ENCODE measurements at regions not wholly inside any gene's neighbourhood (a gene's known extent, or its start where the extent isn't known, plus 50 kb on each side); places are given as distances from the start of the nearest gene placed in this dataset.

DNA sequence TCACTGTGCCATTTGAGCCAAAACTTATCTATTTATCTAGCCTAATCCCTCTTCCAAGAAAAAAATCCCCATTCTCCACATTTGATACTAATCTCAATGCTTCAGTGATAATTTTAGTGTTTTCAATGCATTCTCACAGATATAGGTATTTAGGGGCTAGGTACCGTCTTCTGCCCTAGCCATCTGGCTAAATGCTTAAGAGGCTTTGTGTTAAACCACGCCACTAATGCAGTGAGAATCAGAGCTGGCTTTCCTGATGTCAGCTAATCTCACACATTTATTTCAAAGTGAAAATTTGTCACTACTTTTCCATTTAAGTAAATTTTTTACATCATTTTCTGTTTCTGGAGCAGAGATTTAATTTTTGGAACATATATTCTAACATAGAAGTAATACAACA, 479.7 kb downstream of the MAN2A1 start:
- no peak overlapping the region for H3K4me3 ChIP-seq (ENCODE audit: low read length)
- DNase-seq (ENCODE audit: low read depth, low spot score): no peak

DNA sequence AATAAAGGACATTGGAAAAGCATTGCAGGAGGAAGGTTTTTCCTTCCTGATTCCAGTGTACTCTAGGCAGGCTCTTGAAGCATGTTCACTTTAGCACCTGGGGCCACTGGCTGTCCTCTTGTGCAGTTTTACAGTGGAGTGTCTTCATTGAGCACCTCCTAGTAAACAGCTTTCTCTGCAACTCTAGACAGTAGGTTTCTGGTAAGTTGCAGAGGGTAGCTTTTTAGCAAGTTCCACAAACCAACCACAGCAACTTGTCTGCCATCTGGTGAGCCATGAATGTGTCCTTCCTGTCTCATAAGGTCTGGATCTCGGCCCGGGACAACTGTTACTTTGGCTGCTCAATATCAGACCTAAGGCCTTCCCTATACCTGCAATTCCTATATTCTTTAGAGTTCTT, 488.0 kb downstream of the MAN2A1 start:
- no peak overlapping the region for H3K4me3 ChIP-seq (ENCODE audit: low read length)
- no peak for DNase-seq (ENCODE audit: low read depth, low spot score)

DNA sequence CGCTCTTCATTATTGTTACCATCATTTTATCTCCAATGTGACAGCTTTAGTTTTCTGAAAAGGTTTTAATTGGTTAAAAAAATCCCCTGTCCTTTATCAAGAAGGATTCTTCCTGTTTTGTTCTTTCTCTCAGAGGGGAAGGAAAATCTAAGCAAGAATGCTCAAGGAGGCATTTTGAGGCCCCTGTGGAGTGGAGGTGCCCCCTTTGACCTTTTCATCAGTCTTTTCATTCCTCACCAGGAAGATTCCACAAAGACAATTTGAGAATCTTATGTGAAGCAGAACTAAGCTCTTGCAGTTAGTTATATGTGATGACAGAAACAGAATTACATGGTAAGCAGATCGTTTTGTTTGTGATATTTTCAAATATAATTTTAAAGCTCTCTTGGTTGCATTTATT, 489.6 kb downstream of the MAN2A1 start:
- DNase-seq (ENCODE audit: low read depth, low spot score): no peak

DNA sequence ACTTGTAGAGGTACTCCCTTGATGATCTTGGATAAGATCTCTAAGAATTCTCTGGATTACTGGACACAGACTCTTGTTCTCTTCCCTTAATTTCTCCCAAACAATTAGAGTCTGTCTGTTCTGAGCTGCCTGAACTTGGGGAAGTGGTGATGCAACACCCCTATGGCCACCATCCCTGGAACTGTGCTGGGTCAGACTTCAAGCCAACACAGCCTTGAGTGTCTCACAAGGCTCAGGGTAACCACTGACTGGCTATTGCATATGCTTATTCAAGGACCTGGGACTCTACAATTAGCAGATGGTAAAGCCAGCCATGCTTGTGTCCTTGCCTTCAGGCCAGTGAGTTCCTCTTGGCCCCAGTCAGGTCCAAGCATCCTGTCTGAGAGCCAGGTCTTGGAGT, 504.5 kb downstream of the MAN2A1 start:
- no peak overlapping the region for H3K4me3 ChIP-seq (ENCODE audit: low read length)
- no peak for DNase-seq (ENCODE audit: low read depth, low spot score)

More for the DNA sequence above, 489.6 kb downstream of the MAN2A1 start:
- H3K4me3 ChIP-seq (ENCODE audit: low read length): no peak overlapping the region

DNA sequence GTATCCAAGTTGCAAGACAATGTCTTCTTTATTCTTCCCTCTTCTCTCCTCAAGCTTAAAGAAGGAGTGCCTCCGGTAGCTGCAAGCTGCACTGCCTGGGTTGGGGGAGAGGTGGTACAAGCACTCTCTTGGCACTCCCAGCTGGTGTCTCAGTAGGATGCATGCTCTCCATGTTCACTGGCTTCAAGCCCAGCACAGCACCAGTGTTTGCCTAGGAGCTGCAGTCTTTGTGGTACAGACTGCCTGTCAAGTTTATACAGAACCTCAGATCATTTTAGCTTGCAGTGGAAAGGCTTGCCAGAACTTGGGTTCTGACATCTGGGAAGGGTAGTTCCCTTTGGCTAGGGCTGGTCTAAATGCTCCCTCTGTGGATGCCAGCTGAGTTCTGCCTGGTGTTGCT, 505.6 kb downstream of the MAN2A1 start:
- no peak for DNase-seq (ENCODE audit: low read depth, low spot score)

DNA sequence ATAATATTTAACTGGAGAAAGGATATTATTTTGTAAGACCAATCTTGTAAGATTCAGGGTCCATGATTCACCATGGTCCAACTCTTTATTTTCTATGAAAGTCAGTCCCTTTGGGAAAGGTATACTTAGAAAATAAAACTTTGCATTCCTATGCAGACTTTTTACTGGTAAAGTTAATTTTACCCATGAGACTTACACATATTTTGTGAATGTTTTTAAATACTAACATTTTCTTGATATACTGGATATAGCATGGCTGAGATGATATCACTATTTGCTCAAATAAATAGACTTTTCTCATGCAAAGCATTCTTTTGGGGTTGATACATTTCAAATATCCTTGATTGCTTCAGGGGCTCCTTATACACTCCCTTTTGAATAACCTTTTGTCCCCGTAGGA, 512.1 kb downstream of the MAN2A1 start:
- no peak for DNase-seq (ENCODE audit: low read depth, low spot score)
- H3K4me3 ChIP-seq (ENCODE audit: low read length): no peak overlapping the region

More for the DNA sequence above, 505.6 kb downstream of the MAN2A1 start:
- no peak overlapping the region for H3K4me3 ChIP-seq (ENCODE audit: low read length)

DNA sequence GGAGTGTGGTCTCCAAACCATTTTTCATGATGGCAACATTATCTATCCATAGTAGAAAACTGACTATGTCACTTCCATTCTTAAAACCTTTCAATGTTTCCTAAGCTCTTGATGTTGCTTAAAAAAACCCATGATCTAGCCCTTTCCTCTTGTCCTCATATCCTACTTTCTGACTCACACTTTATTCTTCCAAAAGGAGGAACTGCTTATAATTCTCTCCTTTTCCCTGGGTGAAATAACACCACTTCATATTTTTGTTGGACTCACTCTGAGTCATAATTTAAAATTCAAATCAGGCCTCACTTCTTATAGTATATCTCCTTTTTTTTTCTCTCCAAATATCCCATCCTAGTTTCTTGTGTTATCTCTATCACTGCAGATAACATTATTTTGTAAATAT, 513.9 kb downstream of the MAN2A1 start:
- no peak for DNase-seq (ENCODE audit: low read depth, low spot score)
- no peak overlapping the region for H3K4me3 ChIP-seq (ENCODE audit: low read length)

DNA sequence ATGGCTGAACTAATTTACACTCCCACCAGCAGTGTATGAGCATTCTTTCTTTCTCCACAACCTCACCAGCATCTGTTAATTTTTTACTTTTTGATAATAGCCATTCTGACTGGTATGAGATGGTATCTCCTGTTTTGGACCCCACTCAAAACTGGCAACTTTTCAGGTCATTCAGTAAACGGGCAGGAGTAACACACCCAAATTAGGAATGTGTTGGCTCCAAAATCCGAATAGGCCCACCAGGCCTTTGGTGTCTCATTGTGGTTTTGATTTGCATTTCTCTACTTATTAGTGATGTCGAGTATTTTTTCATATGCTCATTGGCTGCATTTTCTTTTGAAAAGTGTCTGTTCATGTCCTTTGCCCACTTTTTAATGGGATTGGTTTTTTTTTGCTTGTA, 517.1 kb downstream of the TMEM232 start:
- DNase-seq (ENCODE audit: low read depth, low spot score): no peak
- H3K4me3 ChIP-seq (ENCODE audit: low read length): no peak overlapping the region

DNA sequence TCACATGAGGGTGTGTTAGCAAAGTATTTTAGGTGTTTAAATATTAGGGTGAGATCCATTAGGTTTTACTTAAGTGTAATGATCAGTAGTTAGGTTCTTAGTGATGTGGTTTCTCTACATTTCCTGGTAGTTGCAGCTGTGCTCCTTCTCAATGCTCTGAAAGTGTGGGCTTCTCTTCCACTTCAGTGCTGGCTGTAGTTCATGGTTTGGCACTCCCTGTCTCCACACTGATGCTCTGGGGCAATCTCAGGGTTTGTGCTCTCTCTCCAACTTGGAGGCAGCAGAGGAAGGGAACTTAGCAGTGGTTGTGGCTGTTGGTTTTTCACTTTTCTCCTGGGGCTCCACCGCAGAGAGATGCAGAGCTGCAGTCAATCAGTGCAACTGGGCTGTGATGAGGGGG, 507.5 kb downstream of the TMEM232 start:
- no peak overlapping the region for H3K4me3 ChIP-seq (ENCODE audit: low read length)
- peak; percentile 27 for DNase-seq (ENCODE audit: low read depth, low spot score)

DNA sequence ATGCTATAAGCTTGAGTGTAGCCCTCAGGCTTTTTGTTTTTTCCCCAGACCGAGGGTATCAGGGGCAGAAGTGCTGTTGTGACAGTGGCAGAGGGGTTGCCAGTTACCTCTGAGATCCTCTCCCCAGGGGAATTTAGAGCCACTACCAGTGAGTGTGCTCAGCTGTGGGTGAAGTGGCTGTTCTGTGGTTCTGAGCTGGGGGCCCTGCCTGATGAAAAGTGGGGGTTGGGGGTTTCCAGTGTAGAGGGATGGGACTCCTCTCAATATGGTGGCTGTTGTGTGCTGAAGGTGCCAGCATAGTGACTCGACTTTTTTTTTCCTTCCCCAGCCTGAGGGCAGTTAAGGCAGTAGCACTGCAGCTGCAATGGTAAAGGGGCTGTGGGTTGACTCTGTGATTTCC, 506.7 kb downstream of the TMEM232 start:
- DNase-seq (ENCODE audit: low read depth, low spot score): peak; percentile 4
- no peak overlapping the region for H3K4me3 ChIP-seq (ENCODE audit: low read length)

DNA sequence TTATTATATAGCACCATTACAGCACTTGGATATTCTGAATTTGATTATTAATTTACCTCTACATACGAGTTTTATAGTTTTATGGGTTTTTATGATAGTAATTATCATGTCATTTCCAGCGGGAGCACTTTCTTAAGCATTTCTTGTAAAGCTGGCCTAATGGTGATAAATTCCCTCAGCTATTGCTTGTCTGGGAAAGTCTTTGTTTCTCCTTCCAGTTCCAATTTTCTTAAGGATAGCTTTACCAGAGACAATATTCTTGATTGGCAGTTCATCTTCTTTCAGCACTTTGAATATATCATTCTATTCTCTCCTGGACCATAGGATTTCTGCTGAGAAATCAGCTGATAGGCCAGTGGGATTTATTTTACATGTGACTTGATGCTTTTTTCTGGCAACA, 505.4 kb downstream of the TMEM232 start:
- no peak overlapping the region for H3K4me3 ChIP-seq (ENCODE audit: low read length)
- DNase-seq (ENCODE audit: low read depth, low spot score): no peak

DNA sequence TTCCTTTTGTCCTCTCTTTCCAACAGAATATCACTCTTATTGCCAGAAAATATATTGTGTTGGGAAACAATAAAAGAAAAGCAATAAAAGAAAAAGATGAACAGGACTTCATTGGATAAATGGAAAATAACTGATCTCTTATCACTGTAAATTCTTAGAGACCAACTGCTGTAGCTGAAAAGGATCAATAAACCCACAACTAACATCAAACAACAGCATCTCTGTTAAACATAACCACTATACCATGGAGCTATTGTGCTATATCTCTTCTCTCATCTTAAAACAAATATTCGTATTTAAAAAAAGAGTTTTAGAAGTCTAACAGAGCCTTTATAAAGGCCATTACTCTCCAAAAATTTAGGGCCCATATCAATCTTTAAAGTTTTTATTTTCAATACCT, 502.4 kb downstream of the TMEM232 start:
- peak; percentile 7 for DNase-seq (ENCODE audit: low read depth, low spot score)

DNA sequence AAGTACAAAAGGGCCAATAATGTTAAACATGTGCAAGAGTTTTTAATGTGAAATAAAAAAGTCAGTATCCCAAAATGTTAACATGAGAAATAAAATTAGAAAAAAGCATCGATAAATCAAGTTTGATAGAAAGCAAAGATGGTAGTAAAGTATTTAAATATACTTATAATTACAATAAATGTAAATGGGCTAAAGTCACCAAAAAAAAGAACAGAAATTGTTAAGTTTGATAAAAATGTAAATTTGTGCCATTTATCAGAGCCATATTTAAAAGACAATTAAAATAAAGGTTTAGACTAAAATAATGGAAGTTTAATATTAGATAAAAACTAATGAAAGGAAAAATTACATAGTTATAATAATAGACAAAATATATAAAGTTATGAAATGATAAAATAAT, 500.5 kb downstream of the TMEM232 start:
- H3K4me3 ChIP-seq (ENCODE audit: low read length): no peak overlapping the region
- no peak for DNase-seq (ENCODE audit: low read depth, low spot score)

More for the DNA sequence above, 502.4 kb downstream of the TMEM232 start:
- H3K4me3 ChIP-seq (ENCODE audit: low read length): no peak overlapping the region

DNA sequence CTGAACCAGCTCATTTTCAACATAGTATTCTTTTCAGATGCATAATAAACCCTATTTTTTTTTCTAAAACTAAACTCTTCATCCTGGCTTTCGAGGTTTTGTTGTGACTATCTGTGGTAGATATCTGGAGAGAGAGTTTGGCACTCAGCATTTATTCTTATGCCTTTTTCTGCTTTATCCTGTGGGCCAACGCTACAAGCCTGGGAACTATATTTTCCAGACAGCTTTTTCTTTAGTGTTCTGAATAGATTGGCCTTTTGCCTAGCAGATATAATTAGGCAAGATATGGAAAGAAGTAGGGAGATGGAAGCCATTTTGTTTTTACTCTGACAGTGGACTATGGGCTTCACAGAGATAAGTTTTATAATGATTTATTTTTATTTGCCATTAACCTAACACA, 486.7 kb downstream of the TMEM232 start:
- no peak overlapping the region for H3K4me3 ChIP-seq (ENCODE audit: low read length)
- DNase-seq (ENCODE audit: low read depth, low spot score): no peak

DNA sequence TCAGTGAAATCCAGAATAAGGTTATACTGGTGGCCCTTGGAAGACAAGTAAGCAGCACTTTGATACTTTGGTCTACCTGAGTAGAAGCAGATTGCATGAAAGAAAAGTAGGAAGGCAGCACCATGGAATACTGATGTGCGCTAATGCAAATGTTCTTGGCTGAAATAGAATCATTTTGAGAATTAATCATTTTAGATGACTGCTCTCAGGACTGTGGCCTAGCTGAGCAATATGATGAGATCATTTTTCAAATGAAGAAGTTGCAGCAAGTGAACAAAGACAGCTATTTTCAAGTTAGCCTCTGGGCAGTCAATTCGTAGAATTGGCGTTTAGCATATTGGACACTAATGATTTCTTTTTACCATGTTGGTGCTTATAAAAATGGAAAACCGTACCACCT, 483.5 kb downstream of the TMEM232 start:
- no peak for DNase-seq (ENCODE audit: low read depth, low spot score)
- no peak overlapping the region for H3K4me3 ChIP-seq (ENCODE audit: low read length)

DNA sequence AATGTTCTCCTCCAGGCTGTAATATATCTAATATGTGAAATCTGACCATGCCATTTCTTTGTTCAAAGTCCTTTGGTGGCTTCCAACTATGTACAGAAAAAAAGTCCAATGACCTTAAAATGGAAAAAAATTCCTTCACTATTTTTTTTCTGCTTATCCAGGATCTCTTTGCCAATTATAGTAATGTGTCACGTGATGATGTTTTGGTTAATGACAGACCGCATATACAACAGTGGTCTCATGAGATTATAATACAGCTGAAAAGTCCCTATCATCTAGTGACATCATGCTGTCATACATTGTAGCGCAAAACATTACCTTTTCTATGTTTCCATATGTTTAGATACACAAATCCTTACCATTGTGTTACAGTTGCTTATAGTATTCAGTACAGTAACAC, 477.6 kb downstream of the TMEM232 start:
- DNase-seq (ENCODE audit: low read depth, low spot score): no peak
- no peak overlapping the region for H3K4me3 ChIP-seq (ENCODE audit: low read length)

DNA sequence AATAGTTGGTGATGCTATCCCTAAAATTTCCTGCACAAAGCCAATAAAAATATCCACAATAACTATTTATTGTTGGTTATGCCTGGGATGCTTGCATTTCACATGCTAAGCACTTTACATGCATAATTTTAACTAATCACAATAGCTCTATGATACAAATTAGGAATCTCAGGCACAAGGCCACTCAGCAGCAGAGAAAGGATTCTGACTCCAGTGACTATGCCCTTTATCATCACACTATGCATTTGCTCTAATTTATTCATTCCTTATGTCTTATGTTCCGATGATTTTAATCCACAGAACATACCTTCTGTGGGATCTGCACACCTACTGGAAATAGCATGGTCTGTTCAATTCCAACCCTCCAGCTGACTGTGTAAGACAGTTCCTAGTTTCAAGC, 476.1 kb downstream of the TMEM232 start:
- no peak overlapping the region for H3K4me3 ChIP-seq (ENCODE audit: low read length)
- no peak for DNase-seq (ENCODE audit: low read depth, low spot score)

DNA sequence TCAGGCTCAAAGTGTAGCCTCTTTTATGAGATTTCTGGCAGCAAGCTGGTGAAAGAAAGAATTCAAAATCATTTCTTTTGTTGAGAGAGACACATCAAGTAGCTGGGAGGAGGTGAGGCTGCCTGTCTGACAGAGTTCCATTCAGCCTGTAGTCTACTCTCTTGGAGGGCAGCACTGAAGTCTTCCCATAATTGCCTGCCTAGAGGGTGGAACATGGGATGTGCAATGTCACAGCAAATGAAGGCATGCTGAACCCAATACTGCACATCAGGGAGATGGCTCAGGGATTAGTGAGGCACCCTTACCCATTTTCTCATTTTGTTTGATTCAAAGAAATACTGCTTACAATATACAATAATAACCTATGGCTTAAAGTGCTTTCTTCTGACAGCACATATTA, 475.7 kb downstream of the TMEM232 start:
- no peak for DNase-seq (ENCODE audit: low read depth, low spot score)
- no peak overlapping the region for H3K4me3 ChIP-seq (ENCODE audit: low read length)

DNA sequence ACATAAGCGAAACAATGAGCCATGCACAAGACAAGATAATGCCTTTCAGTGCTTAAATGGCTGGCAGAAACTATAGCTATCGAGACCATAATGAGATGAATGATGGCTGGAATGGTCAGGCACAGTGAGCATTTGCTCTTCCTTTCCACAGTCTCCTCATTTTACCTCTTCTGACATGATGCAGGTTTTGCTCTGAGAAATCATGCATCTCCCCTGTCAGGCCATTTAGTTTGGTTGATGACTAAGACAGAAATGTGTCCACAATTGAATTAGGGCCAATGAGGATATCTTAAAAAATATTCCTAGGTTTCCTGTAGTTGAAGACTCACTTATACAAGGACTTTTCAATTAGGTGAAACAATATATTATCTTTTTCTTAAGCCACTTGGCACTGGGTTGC, 475.1 kb downstream of the TMEM232 start:
- H3K4me3 ChIP-seq (ENCODE audit: low read length): no peak overlapping the region
- no peak for DNase-seq (ENCODE audit: low read depth, low spot score)

DNA sequence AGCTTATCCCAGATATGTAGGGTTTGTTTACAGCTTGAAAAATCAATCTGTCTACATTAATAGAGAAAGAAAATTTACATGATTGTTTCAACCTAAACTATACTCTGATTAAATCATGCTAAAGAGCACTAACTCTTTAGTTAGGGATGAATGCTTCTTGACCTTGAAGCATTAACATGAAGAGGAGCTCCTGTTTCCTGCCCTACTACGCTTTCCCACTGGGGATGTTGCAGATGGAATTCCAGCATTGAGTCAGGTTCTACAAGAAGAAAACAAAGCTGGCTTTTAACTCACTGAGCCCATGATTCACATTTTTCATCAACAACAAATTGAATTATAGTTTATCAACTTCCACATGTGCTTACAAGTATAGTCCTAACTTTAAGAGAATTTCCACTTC, 471.3 kb downstream of the TMEM232 start:
- no peak overlapping the region for H3K4me3 ChIP-seq (ENCODE audit: low read length)
- DNase-seq (ENCODE audit: low read depth, low spot score): no peak

DNA sequence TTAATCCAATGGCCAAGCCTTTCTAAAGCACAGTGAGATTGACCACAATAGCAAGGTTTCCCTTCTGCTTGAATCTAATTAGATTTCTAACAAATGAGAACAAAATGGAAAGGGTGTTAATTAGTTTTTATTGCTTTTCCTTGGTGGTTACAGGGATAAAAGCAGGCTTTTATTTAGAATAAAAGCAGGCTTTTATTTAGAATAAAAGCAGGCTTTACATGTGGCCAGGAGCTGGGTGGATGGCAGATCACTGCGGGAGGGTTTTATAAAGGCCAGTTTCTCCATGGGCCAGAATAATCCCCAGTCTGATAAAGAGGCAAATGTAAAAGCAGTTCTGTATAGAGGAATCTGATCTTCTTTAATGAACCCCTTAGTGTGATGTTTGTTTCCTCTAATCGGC, 470.2 kb downstream of the TMEM232 start:
- no peak overlapping the region for H3K4me3 ChIP-seq (ENCODE audit: low read length)
- DNase-seq (ENCODE audit: low read depth, low spot score): no peak

DNA sequence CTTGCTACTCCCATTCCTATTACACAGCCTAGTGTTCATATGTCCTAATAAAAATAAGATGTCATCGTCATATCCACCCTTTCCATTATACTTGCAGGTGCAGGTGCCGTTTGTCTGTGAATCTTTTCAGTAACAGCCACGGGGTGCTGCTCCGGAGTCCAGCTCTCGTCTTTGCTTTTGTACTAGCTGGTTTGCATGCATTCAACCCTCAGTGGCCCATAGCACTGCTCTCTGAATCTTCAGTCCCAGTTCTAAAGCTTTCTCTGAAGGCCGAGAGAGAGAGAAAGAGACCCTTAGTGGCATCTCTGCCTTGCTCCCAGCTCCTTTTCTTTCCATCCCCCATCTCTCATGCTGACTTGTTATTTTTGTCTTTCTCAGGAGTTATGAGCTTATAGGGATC, 468.5 kb downstream of the TMEM232 start:
- no peak overlapping the region for H3K4me3 ChIP-seq (ENCODE audit: low read length)
- no peak for DNase-seq (ENCODE audit: low read depth, low spot score)

All from Jurkat, Clone E6-1 (cell line).